ENCODE measurements at regions not wholly inside any gene's neighbourhood (a gene's known extent, or its start where the extent isn't known, plus 50 kb on each side); places are given as distances from the start of the nearest gene placed in this dataset.
"Not testable (repeated sequence)": the region's sequence is repeated elsewhere in the genome, so short reads cannot be mapped to it uniquely, and the experiment has no call there.

GRCh38 chr3:125836011-125836551 lies 132.9 kb upstream of the ROPN1B start:
- not testable (repeated sequence) for H3K27ac Mint-ChIP-seq, H3K9me3 Mint-ChIP-seq, DNase-seq, H3K27me3 Mint-ChIP-seq, H3K4me3 Mint-ChIP-seq, ATAC-seq
- peaks cover 13% of the 10 kb centered on the region for H3K4me1 Mint-ChIP-seq

GRCh38 chr3:125836786-125837185 lies 132.2 kb upstream of the ROPN1B start:
- not testable (repeated sequence) for ATAC-seq, H3K4me3 Mint-ChIP-seq, H3K27ac Mint-ChIP-seq

GRCh38 chr3:125838857-125839256 lies 130.1 kb upstream of the ROPN1B start:
- not testable (repeated sequence) for H3K4me3 Mint-ChIP-seq, DNase-seq, H3K9me3 Mint-ChIP-seq, ATAC-seq, H3K27ac Mint-ChIP-seq, H3K27me3 Mint-ChIP-seq
- H3K4me1 Mint-ChIP-seq, result peaks cover 28% of the 10 kb centered on the region

More at GRCh38 chr3:125836786-125837185, 132.2 kb upstream of the ROPN1B start:
- not testable (repeated sequence) for H3K27me3 Mint-ChIP-seq, H3K9me3 Mint-ChIP-seq, DNase-seq
- H3K4me1 Mint-ChIP-seq, result peaks cover 13% of the 10 kb centered on the region

- ATAC-seq, H3K27ac Mint-ChIP-seq, H3K27me3 Mint-ChIP-seq, H3K9me3 Mint-ChIP-seq, H3K4me3 Mint-ChIP-seq, DNase-seq: not testable (repeated sequence)
- H3K4me1 Mint-ChIP-seq, result peaks cover 30% of the 10 kb centered on the region
These were observed 128.5 kb upstream of the ROPN1B start for GRCh38 chr3:125840465-125840864.

GRCh38 chr3:125847966-125848365 lies 121.0 kb upstream of the ROPN1B start:
- not testable (repeated sequence) for ATAC-seq, H3K27me3 Mint-ChIP-seq, DNase-seq, H3K4me3 Mint-ChIP-seq, H3K27ac Mint-ChIP-seq
- H3K4me1 Mint-ChIP-seq, result peaks cover 11% of the 10 kb centered on the region
- H3K9me3 Mint-ChIP-seq, result peaks cover 14 to 29% of the 10 kb centered on the region in 2 donors

- H3K27me3 Mint-ChIP-seq, DNase-seq, H3K4me3 Mint-ChIP-seq, ATAC-seq, H3K27ac Mint-ChIP-seq, H3K4me1 Mint-ChIP-seq: not testable (repeated sequence)
- H3K9me3 Mint-ChIP-seq, result peaks cover 6 to 19% of the 10 kb centered on the region in 2 donors
These were observed 114.0 kb upstream of the ROPN1B start for GRCh38 chr3:125855006-125855405.

GRCh38 chr3:125860547-125860946 lies 108.4 kb upstream of the ROPN1B start:
- not testable (repeated sequence) for H3K27me3 Mint-ChIP-seq, DNase-seq, H3K4me1 Mint-ChIP-seq, H3K27ac Mint-ChIP-seq, H3K9me3 Mint-ChIP-seq, ATAC-seq, H3K4me3 Mint-ChIP-seq

GRCh38 chr3:125862841-125863254 lies 106.1 kb upstream of the ROPN1B start:
- not testable (repeated sequence) for H3K27me3 Mint-ChIP-seq, H3K4me1 Mint-ChIP-seq, H3K4me3 Mint-ChIP-seq, ATAC-seq, H3K9me3 Mint-ChIP-seq, DNase-seq, H3K27ac Mint-ChIP-seq

- not testable (repeated sequence) for H3K27me3 Mint-ChIP-seq, DNase-seq, H3K9me3 Mint-ChIP-seq, H3K4me1 Mint-ChIP-seq, H3K27ac Mint-ChIP-seq, ATAC-seq, H3K4me3 Mint-ChIP-seq
These were observed 104.4 kb upstream of the ROPN1B start for GRCh38 chr3:125864532-125864931.

- not testable (repeated sequence) for H3K4me3 Mint-ChIP-seq, H3K4me1 Mint-ChIP-seq, H3K27me3 Mint-ChIP-seq, ATAC-seq, DNase-seq, H3K27ac Mint-ChIP-seq
- peaks cover 12 to 49% of the 10 kb centered on the region in 2 donors for H3K9me3 Mint-ChIP-seq
These were observed 83.0 kb upstream of the ROPN1B start for GRCh38 chr3:125886006-125886405.

GRCh38 chr3:125899181-125899580 lies 69.8 kb upstream of the ROPN1B start:
- H3K27me3 Mint-ChIP-seq, H3K9me3 Mint-ChIP-seq, DNase-seq, ATAC-seq, H3K4me1 Mint-ChIP-seq, H3K27ac Mint-ChIP-seq, H3K4me3 Mint-ChIP-seq: not testable (repeated sequence)

- DNase-seq, H3K27me3 Mint-ChIP-seq, H3K9me3 Mint-ChIP-seq, ATAC-seq, H3K4me1 Mint-ChIP-seq, H3K27ac Mint-ChIP-seq, H3K4me3 Mint-ChIP-seq: not testable (repeated sequence)
These were observed 67.5 kb upstream of the ROPN1B start for GRCh38 chr3:125901473-125901872.

- not testable (repeated sequence) for H3K27ac Mint-ChIP-seq, ATAC-seq, H3K9me3 Mint-ChIP-seq, DNase-seq, H3K27me3 Mint-ChIP-seq, H3K4me1 Mint-ChIP-seq, H3K4me3 Mint-ChIP-seq
These were observed 65.1 kb upstream of the ROPN1B start for GRCh38 chr3:125903780-125904455.

GRCh38 chr3:125907279-125907678 lies 61.7 kb upstream of the ROPN1B start:
- not testable (repeated sequence) for H3K9me3 Mint-ChIP-seq, DNase-seq, ATAC-seq, H3K4me3 Mint-ChIP-seq, H3K27me3 Mint-ChIP-seq, H3K27ac Mint-ChIP-seq, H3K4me1 Mint-ChIP-seq

GRCh38 chr3:125910851-125911250 lies 58.1 kb upstream of the ROPN1B start:
- not testable (repeated sequence) for H3K27me3 Mint-ChIP-seq, H3K27ac Mint-ChIP-seq, DNase-seq, H3K9me3 Mint-ChIP-seq, H3K4me3 Mint-ChIP-seq, ATAC-seq
- peaks cover 11% of the 10 kb centered on the region for H3K4me1 Mint-ChIP-seq

GRCh38 chr3:125914608-125915436 lies 54.2 kb upstream of the ROPN1B start:
- peak overlapping the region in 1 of 2 donors; percentile 88 for H3K27ac Mint-ChIP-seq
- not testable (repeated sequence) for H3K27me3 Mint-ChIP-seq, ATAC-seq, DNase-seq, H3K9me3 Mint-ChIP-seq
- peaks cover 38% of the 10 kb centered on the region for H3K4me1 Mint-ChIP-seq
- peak overlapping the region; percentile 90 to 92 for H3K4me3 Mint-ChIP-seq
